SKM-1 treated with dmso at 0.1 percent for 144 hours (cell line): ENCODE measurements at regions not wholly inside any gene's neighbourhood (a gene's known extent, or its start where the extent isn't known, plus 50 kb on each side); places are given as distances from the start of the nearest gene placed in this dataset.
"Not testable (repeated sequence)": the region's sequence is repeated elsewhere in the genome, so short reads cannot be mapped to it uniquely, and the experiment has no call there.

ENCODE experiments used
- DNase-seq: peaks from one replicate; lab custom pipeline; 2025; ENCODE audit not compliant: unreplicated experiment; lab: John Stamatoyannopoulos, UW

GRCh38 chr5:152688561-152689249, 283.6 kb upstream of the NMUR2 start:
- no peak for DNase-seq

GRCh38 chr5:152689250-152689711, 284.2 kb upstream of the NMUR2 start:
- DNase-seq, result no peak

- no peak for DNase-seq
Measured at GRCh38 chr5:152694231-152694630, 289.2 kb upstream of the NMUR2 start.

- DNase-seq, result no peak
Measured at GRCh38 chr5:152701305-152701949, 296.3 kb upstream of the NMUR2 start.

- DNase-seq, result no peak
Measured at GRCh38 chr5:152704286-152704685, 299.2 kb upstream of the NMUR2 start.

- DNase-seq, result no peak
Measured at GRCh38 chr5:152711801-152712388, 306.8 kb upstream of the NMUR2 start.

- no peak for DNase-seq
Measured at GRCh38 chr5:152717393-152717792, 312.3 kb upstream of the NMUR2 start.

- no peak for DNase-seq
Measured at GRCh38 chr5:152723482-152723881, 318.4 kb upstream of the NMUR2 start.

- DNase-seq, result no peak
Measured at GRCh38 chr5:152730176-152730575, 325.1 kb upstream of the NMUR2 start.

- DNase-seq, result no peak
Measured at GRCh38 chr5:152736906-152737305, 331.8 kb upstream of the NMUR2 start.

- no peak for DNase-seq
Measured at GRCh38 chr5:152739916-152740315, 334.8 kb upstream of the NMUR2 start.

GRCh38 chr5:152741126-152741525, 336.0 kb upstream of the NMUR2 start:
- DNase-seq, result not testable (repeated sequence)

GRCh38 chr5:152787709-152788217, 382.7 kb upstream of the NMUR2 start:
- DNase-seq, result not testable (repeated sequence)

- DNase-seq, result no peak
Measured at GRCh38 chr5:152801886-152802285, 396.8 kb upstream of the NMUR2 start.

GRCh38 chr5:152804179-152804578, 399.1 kb upstream of the NMUR2 start:
- no peak for DNase-seq

- no peak for DNase-seq
Measured at GRCh38 chr5:152811988-152812387, 406.9 kb upstream of the NMUR2 start.

- DNase-seq, result no peak
Measured at GRCh38 chr5:152813526-152813925, 408.4 kb upstream of the NMUR2 start.

GRCh38 chr5:152819891-152820290, 414.8 kb upstream of the NMUR2 start:
- DNase-seq, result no peak

- DNase-seq, result no peak
Measured at GRCh38 chr5:152824316-152824715, 419.2 kb upstream of the NMUR2 start.

- DNase-seq, result no peak
Measured at GRCh38 chr5:152838241-152838786, 433.2 kb upstream of the NMUR2 start.

- DNase-seq, result no peak
Measured at GRCh38 chr5:152844713-152845112, 439.6 kb upstream of the NMUR2 start.

- no peak for DNase-seq
Measured at GRCh38 chr5:152853361-152853760, 448.3 kb upstream of the NMUR2 start.
